CD1c-positive myeloid dendritic cell (primary cell): ENCODE measurements at regions not wholly inside any gene's neighbourhood (a gene's known extent, or its start where the extent isn't known, plus 50 kb on each side); places are given as distances from the start of the nearest gene placed in this dataset.

Source experiments
- DNase-seq: peaks from one replicate; pipeline ENCODE4 v3.0.0-alpha.2; 2016; ENCODE audit errors: extremely low spot score

GRCh38 chr16:8374586-8375231 is 215.6 kb downstream of the TMEM114 start:
- no peak for DNase-seq

- no peak for DNase-seq
These were observed 216.5 kb downstream of the TMEM114 start for GRCh38 chr16:8373676-8374431.

GRCh38 chr16:8372141-8372540 is 218.2 kb downstream of the TMEM114 start:
- no peak for DNase-seq

- no peak for DNase-seq
These were observed 219.7 kb downstream of the TMEM114 start for GRCh38 chr16:8370374-8371270.

GRCh38 chr16:8358937-8359336 is 231.4 kb downstream of the TMEM114 start:
- DNase-seq, result no peak

- no peak for DNase-seq
These were observed 234.6 kb downstream of the TMEM114 start for GRCh38 chr16:8355675-8356074.

GRCh38 chr16:8346294-8346693 is 244.0 kb downstream of the TMEM114 start:
- no peak for DNase-seq

GRCh38 chr16:8342276-8342675 is 248.0 kb downstream of the TMEM114 start:
- no peak for DNase-seq

- DNase-seq, result no peak
These were observed 259.6 kb downstream of the TMEM114 start for GRCh38 chr16:8330761-8331160.

- no peak for DNase-seq
These were observed 264.1 kb downstream of the TMEM114 start for GRCh38 chr16:8326232-8326631.

GRCh38 chr16:8323153-8323552 is 267.2 kb downstream of the TMEM114 start:
- no peak for DNase-seq

GRCh38 chr16:8320131-8320530 is 270.2 kb downstream of the TMEM114 start:
- no peak for DNase-seq

GRCh38 chr16:8310816-8311215 is 279.5 kb downstream of the TMEM114 start:
- DNase-seq, result no peak

GRCh38 chr16:8310323-8310722 is 280.0 kb downstream of the TMEM114 start:
- no peak for DNase-seq

GRCh38 chr16:8305201-8305600 is 285.1 kb downstream of the TMEM114 start:
- no peak for DNase-seq

GRCh38 chr16:8299635-8300034 is 290.7 kb downstream of the TMEM114 start:
- DNase-seq, result no peak

- DNase-seq, result no peak
These were observed 294.6 kb downstream of the TMEM114 start for GRCh38 chr16:8295513-8296237.

GRCh38 chr16:8293413-8293812 is 296.9 kb downstream of the TMEM114 start:
- DNase-seq, result no peak

- DNase-seq, result no peak
These were observed 298.0 kb downstream of the TMEM114 start for GRCh38 chr16:8292271-8292670.

GRCh38 chr16:8286348-8286747 is 304.0 kb downstream of the TMEM114 start:
- no peak for DNase-seq

GRCh38 chr16:8283195-8283594 is 307.1 kb downstream of the TMEM114 start:
- no peak for DNase-seq
